ENCODE measurements at regions not wholly inside any gene's neighbourhood (a gene's known extent, or its start where the extent isn't known, plus 50 kb on each side); places are given as distances from the start of the nearest gene placed in this dataset.

GRCh38 chr3:28138043-28138610 is 103.3 kb upstream of the CMC1 start:
- TF ChIP-seq ZNF274 (IDR thresholded peaks at IDR 0.05; ENCODE audit: low read depth, low read length) (no peak), YY1 (IDR thresholded peaks at IDR 0.05; ENCODE audit: insufficient read depth, insufficient read length) (no peak)

Measured in NT2/D1 (cell line).